GM21529 (cell line): ENCODE measurements at regions not wholly inside any gene's neighbourhood (a gene's known extent, or its start where the extent isn't known, plus 50 kb on each side); places are given as distances from the start of the nearest gene placed in this dataset.
"Not testable (repeated sequence)": the region's sequence is repeated elsewhere in the genome, so short reads cannot be mapped to it uniquely, and the experiment has no call there.

Experiments used
- ATAC-seq: cut with Tn5 transposase; IDR thresholded peaks from one replicate; pipeline ENCODE4 v1.9.1; 2021; ENCODE audit not compliant: unreplicated experiment

DNA sequence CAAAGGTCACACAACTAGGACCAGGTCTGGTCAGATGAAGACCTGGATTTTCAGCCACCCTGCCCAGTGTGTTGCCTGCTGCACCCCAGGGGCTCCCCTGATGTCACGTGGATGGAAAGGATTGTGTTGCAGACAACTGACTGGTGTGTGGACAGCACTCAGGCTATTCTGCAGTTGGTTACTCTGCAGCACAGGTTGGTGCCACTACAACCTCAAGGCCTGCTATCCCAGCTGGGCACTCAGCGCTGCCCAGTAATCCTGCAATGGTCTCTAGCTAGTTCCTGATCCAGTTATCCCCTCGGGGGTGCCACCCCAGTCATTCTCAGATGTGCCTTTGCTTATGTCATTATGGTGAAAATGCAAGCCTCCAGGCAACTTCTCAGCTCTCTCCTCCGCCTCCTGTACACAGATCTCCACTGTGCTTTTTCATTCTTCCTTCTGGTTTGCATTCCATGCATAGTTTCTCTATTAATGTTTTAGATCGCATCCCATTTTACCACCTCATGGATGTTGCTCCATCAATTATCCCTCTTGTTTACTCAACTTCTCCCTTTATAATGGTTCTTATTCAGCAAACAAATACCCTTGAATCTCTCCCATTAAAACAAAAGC lies 503.2 kb upstream of the CAMK1G start:
- ATAC-seq = no peak

GRCh38 chr1:209086486-209087192 lies 496.9 kb upstream of the CAMK1G start:
- peak; percentile 95 for ATAC-seq

DNA sequence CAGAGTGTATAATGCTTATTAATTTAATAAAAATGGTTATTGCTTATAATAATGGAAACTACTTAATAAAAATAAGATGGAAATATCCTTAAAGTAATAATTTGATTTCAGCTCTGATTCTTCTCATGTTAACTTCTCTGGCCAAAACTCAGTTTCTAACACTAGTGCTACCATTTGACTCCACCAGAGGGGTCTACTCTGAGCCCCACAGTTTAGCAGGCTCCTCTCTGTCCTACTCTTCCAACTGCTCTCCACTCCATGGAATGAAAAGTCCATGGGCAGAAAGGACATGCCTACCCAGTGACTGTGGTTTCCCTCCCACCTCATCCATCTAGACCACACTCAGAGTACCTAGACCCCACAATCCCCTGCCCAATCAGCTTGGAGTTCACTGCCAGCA lies 489.1 kb upstream of the CAMK1G start:
- no peak for ATAC-seq

GRCh38 chr1:209095627-209096595 lies 487.6 kb upstream of the CAMK1G start:
- ATAC-seq = peak; percentile 51

DNA sequence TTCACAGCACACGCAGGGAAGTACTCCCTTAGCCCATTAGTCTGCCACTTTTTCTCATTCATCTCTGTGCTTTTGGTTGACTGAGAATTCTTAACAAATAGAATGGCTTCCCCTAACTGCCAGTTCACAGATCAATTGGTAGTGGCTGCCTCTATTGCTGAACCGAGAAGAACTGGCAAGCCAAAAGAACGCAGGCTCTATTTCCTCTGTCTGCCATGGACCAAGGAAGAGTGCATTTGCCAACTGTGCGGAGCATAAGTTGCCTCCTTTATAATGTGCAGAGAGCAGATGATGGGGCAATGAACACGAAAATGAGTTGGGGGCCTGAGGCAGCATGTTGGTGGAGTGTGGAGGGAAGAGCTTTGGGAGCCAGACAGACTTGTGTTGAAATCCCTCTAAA lies 483.1 kb upstream of the CAMK1G start:
- no peak for ATAC-seq

GRCh38 chr1:209101106-209101505 lies 482.4 kb upstream of the CAMK1G start:
- no peak for ATAC-seq

DNA sequence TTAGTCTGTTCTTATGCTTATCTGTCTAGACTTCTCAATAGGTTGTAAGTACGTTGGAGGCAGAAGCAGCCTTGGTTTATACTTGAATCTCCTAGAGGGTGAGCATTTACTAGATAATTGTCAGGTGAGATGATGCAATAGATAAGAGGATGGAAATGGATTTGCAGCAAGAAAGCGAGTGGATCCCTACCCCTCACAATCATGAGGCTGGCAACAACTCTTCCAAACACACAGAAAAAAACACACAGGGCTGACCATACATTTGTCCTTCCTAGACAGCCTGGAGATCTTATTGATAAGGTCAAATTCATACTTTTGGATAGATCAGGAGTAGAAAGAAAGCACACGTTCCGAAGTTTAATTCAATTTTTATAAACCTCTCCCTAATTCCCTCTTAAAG lies 481.4 kb upstream of the CAMK1G start:
- ATAC-seq = no peak

DNA sequence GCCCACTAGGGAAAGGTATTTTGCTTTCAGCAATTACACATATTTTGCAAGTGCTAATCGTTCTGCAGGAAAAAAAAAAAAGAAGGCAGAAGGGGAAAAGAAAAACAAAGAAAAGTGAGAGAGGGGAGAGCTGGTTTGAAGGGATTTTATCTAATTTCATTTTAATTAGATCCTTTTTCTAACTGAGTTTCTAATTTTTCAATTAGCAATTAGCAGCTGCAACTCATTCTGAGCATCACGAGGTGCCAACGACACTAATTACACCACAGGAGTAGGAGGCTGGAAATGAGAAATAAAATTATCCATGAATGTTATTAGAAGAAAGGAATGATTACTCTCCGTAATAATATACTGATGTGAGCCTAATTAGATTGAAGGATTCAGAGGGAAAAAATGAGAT lies 481.0 kb upstream of the CAMK1G start:
- no peak for ATAC-seq

- peak; percentile 64 for ATAC-seq
Measured at GRCh38 chr1:209103092-209103491, 480.4 kb upstream of the CAMK1G start.

DNA sequence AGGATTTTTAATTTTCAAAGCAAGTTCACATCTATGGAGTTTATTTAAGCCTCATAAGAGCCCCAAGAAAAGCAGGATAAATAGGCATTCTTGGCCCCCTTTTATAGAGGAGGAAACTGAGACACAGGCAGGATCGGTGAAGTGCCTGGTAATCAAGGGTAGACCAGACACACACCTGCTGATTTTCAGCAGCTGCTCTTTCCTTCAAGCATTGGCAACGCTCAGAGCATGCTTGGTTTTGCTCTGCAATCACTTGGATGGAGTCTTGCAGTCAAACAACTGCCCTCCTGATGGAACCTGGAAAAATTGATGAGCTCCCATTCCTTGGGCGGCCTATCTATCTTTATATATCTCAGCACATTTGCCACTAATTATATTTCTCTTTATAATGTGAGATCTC lies 478.9 kb upstream of the CAMK1G start:
- ATAC-seq = no peak

DNA sequence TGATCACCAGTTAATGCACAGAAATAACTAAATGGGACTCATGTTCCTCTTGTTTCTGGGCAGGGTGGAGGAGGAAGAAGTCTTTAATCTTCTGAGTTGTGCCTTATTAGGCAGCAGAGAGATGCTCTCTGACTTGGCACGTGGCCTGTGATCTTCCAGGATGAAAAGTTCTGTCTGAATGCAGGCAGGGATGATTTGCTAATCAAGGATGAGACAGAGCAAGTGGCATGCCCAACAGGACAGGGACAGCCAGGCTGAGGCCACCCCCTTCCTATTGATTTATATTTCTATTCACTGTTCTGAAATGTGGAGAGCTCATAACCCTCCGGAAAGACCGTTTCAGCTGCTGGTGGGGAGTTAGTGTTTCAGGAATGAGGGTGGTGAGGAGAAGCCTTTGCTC lies 477.8 kb upstream of the CAMK1G start:
- no peak for ATAC-seq

GRCh38 chr1:209106237-209106741 lies 477.2 kb upstream of the CAMK1G start:
- ATAC-seq = no peak

DNA sequence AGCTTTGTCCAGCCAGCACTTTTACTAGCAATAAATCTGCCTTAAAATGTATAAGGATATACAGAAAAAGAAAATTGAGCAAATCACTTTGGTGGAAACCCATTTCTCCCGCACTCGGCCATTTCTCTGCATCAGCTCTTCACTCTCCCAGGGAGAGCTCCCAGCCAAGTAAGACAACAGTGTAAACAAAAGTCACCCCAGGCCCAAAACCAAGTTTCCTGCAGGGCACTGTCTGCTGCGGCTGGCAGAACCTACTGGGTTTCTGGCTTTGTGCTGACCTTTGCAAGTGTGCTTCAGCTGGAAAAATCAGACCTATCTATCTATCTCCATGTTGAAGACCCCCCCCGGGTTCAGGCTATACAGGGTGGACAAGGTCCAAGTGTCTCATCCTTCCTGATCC lies 476.7 kb upstream of the CAMK1G start:
- no peak for ATAC-seq

GRCh38 chr1:209107535-209107934 lies 476.0 kb upstream of the CAMK1G start:
- ATAC-seq = peak; percentile 53

DNA sequence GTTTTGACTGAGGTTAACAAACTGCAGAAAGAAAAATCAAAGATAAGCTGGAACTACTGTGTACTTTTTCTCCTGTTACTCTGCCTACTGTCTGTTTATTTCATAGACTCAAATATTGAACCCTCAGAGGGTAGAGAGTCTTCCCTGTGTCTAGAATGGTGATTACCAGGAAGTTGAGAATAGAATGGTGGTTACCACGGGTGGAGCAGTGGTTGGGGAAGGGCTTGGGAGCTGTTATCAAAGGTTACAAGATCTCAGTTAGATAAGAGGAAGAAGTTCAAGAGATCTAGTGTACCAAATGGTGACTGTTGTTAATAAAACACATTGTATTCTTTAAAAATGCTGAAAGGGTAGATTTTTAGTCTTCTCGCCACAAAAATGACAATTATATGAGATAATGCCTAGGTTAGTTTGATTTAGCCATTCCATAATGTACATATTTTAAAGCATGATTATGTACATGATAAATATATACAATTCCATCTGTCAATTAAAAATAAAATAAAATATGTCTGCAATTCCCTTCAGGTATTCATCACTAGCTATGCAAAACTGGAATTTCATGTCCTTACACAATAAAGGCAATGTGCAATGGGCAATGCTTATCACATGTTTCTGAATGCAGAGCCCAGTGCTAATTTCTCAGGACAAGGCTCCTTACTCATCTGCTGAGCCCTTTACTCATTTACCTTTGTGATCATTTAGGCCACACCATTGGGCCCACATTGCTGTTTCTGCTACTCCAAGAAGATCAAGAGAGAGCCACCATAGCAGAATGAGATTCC lies 474.3 kb upstream of the CAMK1G start:
- no peak for ATAC-seq

GRCh38 chr1:209113521-209113920 lies 470.0 kb upstream of the CAMK1G start:
- no peak for ATAC-seq

GRCh38 chr1:209116705-209117104 lies 466.8 kb upstream of the CAMK1G start:
- no peak for ATAC-seq

DNA sequence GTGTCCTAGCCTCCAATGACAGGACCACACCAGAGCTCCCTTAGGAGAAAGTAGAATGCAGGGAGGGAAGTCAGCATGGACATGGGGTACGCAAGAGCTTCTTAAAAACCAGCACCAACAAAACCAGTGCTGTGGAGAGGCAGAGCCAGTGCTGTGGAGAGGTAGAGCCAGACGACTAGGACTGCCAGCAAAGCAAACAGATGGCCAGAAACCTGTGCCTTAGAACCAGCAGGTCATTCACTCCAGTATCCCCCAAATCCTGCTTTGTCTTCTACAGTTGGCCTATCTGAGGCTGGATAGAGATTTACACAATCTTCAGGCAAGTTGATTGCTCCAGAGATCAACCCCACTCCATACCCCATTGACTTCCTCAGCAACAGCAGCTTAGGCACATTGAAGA lies 459.9 kb upstream of the CAMK1G start:
- no peak for ATAC-seq

- not testable (repeated sequence) for ATAC-seq
Measured at GRCh38 chr1:209129091-209129490, 454.4 kb upstream of the CAMK1G start.

GRCh38 chr1:209130886-209131285 lies 452.6 kb upstream of the CAMK1G start:
- no peak for ATAC-seq
